CD4-positive, alpha-beta T cell treated with Interleukin-4 for 1 hour (primary cell): ENCODE measurements at regions not wholly inside any gene's neighbourhood (a gene's known extent, or its start where the extent isn't known, plus 50 kb on each side); places are given as distances from the start of the nearest gene placed in this dataset.

Source experiments
- DNase-seq, 2 donors: peaks; one replicate each; pipeline ENCODE4 v3.0.0-alpha.2; 2020 to 2022

DNA sequence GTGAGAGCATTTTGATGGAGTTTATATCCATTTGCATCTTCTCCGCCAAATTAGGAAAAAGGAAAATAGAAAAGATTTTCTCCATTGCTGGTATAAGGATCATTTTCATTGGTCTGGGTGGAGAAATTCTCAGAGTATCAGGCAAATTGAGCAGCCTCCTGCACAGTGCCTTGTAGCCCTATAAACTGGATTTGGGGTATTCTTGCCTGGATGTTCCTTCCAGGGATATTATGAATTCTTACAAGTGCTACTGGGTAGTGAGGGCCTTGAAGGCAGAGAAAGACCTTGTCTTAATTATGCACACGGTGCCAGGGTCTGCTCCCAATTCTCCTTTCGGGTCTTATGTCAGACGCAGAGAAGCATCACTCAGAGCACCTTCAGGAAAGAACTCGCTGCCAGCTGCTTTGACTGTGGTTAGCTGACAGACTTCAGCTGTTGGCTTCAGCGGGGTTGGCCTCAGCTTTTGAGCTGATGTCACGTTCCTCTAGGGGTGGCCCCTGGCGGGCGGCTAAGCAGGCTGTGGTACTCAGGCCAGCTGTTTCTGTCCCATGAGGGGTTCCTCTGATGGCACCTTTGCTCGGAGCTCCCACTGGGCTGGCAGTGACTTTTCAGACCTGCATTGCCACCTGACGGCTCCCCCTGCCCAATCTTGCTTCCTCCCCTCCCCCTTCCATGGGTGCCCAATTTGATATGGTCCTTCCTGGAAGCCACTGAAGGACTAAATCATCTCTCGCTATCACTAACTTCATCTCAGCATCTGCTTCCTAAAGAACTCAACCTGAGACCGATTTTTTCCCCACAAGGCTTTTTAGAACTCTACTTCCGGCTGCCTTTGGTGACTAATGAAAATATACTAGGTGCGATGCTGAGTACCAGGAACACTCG lies 519.5 kb downstream of the BCOR start:
- DNase-seq, result peak; percentile 18 to 29

GRCh38 chrX:39580043-39580442 lies 517.7 kb downstream of the BCOR start:
- no peak for DNase-seq

GRCh38 chrX:39581411-39581810 lies 516.3 kb downstream of the BCOR start:
- no peak for DNase-seq

DNA sequence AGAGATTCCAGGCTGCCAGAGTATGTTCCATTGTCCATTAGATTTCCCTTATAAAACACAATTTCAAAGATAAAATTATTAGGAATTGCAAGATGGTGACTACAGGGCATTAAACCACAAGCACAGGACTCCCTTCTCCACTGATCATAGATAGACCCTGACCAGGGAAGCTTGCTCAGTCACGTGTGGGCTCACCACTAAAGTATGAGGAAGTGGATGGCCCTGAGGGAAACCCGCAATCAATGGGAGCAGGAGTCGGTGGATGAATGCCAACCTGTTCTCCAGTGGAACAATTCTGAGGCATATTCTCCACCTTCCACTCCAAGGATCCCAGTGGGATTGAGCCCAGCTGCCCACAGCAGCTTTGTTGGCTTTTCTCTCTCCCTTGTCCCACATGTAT lies 515.7 kb downstream of the BCOR start:
- DNase-seq, result no peak

DNA sequence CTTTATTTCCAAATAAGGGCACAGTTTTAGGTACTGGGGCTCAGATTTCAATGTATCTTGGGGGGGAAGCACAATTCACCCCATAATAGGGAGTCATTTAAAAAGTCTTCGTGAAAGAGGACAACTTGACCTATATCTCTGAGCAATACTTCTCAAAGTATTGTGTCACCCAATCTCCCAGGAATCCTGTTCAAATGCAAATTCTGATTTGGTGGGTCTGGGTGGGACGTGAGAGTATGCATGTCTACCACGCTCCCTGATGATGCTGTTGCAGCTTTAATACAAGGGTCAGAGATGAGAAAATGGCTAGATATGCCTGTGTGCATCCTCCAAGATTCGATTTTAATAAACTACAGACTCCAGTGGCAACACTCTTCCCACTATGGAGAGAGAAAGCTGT lies 514.8 kb downstream of the BCOR start:
- DNase-seq, result no peak

- no peak for DNase-seq
Observed at GRCh38 chrX:39585808-39586207, 511.9 kb downstream of the BCOR start.

DNA sequence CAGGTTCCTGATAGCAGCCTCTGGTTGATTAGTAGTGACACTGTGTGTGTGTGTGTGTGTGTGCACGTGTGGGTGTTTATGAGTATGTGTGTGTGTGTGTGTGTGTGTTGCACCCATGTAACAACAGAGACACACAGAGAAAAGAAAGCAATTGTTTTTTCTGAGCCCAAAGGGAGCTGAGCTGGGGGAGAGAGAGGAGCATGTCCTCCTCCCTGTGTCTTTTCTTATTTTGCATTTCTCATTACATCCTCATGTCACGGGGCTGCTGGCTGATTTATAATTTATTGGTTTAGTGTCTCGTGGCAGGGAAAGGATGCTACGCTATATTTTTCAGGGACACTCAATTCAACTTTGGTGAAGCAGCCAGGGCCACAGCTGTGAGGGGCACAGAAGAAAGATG lies 511.4 kb downstream of the BCOR start:
- DNase-seq, result no peak

DNA sequence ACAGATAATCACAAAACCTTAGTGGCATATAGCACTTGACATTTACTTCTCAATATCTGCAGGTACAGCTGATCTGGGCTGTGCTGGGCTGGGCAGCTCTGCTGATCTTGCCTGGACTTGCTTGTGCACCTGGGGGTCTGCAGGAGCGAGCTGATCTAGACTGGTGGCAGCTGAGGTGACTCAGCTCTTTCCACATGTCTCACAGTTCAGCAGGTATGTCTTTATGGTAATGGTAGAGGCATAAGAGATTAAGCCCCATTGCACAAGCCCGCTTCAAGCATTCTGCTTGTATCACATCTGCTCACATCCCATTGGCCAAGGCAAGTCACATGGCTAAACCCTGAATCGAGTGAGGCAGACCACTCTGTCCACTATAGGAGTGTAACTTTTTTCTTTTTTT lies 506.7 kb downstream of the BCOR start:
- no peak for DNase-seq

DNA sequence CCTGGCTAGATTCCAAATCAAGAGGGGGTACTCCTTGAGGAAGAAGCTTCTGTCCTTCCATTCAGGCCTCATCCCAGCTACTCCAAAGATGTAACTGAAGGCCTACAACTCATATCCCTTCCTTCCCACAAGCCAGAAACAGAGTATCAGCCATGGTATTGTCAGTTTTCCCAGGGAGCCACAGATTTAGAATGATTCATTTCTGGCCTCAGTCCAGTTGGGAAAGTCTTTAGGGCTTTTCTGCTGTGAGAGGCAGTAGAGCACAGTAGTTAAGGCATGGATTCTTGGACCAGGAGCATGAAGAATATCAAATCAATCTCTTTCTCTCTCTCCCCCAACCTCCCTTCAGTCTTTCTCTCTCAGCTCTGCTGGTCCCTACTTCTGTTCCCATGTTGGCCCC lies 505.0 kb downstream of the BCOR start:
- DNase-seq, result no peak

- no peak for DNase-seq
Observed at GRCh38 chrX:39595977-39596376, 501.8 kb downstream of the BCOR start.

DNA sequence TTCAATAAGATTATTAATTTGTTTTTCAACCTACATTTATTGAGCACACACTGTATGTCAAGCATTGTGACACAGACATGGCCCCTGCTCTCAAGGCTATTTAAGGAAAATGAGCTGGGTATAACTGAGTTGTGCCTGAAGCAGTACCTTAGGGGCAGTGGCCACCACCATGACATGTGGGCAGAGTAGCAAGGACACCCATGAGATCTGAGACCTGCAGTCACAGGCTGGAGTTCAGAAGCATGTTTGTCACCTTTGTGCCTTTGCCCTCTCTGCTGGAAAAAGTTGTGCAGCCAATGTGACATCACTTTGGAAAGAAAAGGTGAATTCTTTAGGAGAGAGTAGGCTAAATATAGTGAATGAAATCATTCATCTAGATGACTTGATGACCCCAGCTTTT lies 501.3 kb downstream of the BCOR start:
- DNase-seq, result no peak

DNA sequence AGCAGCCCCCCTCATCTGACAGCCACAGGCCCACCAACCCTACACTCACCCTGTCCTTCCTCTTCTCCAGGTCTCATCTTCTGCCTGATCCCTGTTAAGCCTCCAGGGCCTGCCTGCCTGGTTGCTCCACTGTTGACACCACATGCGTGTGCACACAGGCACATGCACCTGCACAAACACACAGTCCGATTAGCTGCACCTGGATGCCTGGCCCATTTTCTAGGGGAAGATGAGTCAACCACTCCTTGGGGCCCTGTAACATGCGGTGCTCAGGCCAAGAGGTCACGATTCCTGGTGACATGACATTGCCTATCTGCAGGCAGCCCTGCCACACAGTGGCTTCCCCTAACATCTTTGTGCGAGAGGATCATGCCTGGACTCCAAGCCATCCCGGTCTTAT lies 498.4 kb downstream of the BCOR start:
- no peak for DNase-seq

- DNase-seq, result no peak
Observed at GRCh38 chrX:39600222-39600621, 497.5 kb downstream of the BCOR start.

DNA sequence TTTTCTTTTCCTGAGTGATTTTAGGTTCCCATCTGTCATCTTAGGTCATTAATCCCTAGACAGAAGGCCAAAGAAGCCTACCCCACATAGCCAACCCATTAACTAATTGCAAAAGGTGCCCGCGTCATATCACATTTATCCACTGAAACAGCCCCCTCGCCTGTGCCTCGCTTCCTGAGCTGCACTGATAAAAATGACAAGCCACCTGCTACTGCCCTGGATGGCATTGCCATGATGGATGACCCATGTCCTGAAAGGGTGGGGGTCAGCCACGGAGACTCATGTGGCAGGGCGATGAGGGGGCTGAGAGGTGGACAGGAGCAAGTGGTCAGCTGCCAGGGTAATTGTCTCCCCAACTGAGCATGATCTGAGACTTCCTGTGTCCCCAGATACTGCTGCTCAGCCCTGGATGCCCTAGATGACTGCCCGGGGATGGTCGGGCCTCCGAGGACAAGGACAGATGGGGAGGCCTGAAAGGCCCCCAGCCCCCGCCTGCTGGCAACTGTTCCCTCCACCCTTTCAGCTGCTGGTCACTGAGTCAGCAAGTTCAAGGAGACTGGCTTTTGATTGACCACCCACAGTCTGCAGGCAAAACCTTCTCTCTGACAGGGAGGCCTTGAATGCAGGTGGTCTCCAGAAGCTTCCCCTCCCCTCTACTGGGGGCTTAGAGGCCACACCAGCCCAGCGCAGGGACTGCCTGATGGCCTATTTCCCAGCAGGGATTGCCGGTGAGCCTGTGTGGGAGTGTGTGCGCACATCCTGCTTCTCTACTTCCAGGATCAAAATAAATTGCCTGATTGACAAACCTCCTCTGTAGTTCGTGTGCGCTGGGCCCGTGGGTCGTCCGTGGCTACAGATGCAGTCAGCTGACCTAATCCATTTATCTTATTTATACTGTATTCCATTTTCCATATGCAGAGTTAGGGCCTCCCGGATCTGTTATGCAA lies 496.3 kb downstream of the BCOR start:
- no peak for DNase-seq

- DNase-seq, result no peak
Observed at GRCh38 chrX:39602195-39602594, 495.6 kb downstream of the BCOR start.

DNA sequence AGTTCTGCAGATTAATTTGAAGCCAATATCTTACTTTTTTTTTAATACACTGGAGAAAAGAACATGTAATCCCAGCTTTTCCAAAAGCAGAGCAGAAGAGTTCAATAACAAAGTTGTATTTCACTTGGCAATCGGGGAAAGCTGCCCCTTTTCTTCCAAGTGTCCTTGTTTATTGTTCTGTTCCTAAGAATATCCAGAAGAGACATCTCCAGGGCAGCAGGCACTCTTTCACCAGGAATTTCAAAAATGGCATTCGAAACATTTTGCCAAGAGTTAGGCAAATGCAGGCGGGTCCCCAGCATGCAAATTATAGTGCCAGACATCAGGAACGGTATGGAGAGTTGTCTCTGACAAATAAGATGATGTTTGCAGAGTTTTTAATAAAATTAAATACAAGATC lies 494.5 kb downstream of the BCOR start:
- DNase-seq, result no peak

DNA sequence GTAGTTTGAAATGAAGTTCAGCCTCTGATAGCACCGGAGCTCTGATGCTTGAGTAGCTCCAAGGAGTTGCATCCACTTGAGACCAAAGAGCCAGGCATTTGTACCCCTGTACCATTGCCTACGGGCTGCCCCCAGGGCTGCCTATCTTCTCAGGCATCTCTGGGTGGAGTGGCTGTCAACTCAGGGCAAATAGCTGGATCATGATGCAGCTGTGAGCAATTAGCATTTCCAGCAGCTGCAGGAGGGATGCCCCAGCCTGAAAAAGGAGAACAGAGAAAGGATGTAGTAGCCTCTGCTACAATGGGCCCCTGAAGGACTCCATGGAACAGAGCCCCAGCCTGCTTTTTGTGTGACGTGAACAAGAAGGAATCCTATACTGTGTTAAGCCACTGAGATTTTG lies 492.6 kb downstream of the BCOR start:
- DNase-seq, result no peak

DNA sequence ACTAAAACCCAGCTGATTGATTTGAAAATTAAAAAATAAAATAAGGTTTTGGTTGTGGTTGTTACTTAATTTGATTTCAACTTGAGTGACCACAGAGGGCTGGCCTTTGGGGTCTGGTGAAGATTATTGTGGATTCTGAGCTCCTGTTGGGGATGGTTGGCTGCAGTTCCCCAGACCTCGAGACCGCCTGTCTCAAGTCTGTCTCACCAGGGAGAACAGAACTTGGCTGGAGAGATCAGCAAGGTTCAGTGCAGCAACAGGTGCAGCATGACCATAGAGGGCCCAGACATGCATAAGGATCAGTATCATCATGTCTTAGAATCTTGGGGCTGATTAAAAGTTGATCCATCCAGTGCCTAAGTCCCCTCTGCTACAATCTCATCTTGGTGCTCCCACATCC lies 491.9 kb downstream of the BCOR start:
- no peak for DNase-seq

- no peak for DNase-seq
Observed at GRCh38 chrX:39609941-39610340, 487.8 kb downstream of the BCOR start.

GRCh38 chrX:39611468-39611867 lies 486.3 kb downstream of the BCOR start:
- no peak for DNase-seq

GRCh38 chrX:39613482-39613995 lies 484.2 kb downstream of the BCOR start:
- DNase-seq, result peak in 1 of 2 donors; percentile 1

DNA sequence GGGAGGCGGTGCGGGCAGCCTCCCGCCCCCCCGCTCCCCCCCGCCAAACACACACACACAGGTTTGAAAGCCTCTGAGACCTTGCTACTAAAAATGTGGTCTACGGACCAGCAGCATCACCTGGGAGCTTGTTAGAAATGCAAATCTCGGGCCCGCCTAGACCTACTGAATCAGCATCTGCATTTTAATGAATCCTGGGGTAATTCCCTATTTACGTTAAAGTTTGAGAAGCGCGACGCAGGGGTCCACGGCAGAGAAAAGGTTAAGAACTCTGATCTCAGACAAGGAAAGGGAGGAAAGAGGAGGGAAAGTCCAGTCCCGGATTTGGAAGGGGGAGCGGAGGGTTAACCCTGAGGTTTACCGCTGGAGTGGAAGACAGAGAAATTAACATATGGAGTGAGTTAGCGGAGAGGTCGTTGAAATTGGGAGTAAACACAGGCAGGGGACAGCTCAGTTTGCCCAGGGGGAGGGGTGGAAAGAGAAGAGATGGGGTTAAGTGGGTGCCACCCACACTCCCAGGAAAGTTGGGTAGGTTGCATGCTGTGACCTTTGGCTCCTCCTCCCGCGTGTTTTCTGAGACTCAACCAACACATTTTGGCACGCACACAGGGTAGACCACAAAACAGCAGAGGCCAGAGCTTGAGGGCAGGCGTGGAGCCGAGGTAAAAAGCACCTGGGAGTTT lies 483.6 kb downstream of the BCOR start:
- peak; percentile 15 to 22 for DNase-seq

DNA sequence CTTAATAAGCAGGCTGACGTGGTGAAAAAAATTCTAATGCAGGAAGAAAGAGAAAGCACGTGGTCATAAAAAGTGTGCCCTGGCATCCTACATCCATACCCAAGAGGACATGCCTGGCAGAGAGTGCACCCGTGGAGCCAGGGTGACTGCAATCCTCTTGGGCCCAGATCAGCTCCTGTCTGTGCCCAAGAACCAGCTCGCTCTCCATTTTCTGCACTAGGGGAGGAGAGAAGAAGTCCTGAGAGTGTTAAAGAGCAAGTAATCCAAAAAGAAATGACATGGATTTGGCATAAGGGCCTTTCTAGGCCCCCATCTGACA lies 483.1 kb downstream of the BCOR start:
- DNase-seq, result no peak
